ENCODE measurements at regions not wholly inside any gene's neighbourhood (a gene's known extent, or its start where the extent isn't known, plus 50 kb on each side); places are given as distances from the start of the nearest gene placed in this dataset.

DNA sequence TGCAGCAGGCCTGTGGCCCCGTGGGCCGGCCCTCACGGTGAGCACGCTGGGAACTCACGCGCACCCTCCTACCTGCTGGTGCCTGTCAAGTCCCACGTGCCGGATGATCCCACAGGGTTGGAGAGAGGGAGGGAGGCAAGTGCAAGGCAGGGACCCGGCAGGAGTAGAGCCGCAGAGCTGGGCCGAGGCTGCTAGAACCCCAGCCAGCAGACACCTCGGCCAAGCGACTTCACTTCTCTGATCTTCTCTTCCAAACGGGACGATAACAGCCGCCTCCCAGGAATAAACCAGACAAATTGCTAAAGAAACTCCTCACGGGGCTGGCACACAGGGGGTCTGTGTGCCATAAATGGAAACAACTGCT, 1232.8 kb downstream of the TBC1D22A start:
- Histone ChIP-seq H3K27me3 (ENCODE audit: low read length) (no peaks in the 10 kb centered on the region), H3K27ac (ENCODE audit: low read length) (no peak overlapping the region), H4K20me1 (ENCODE audit: insufficient read depth, low read depth, low read length) (no peaks in the 10 kb centered on the region), H3K79me2 (ENCODE audit: low read length) (no peaks in the 10 kb centered on the region), H3K9ac (ENCODE audit: low read length) (no peak overlapping the region), H2AFZ (ENCODE audit: low read length) (no peak overlapping the region), H3K4me1 (ENCODE audit: low read length) (no peaks in the 10 kb centered on the region), H3K4me2 (ENCODE audit: low read depth, low read length, poor library complexity, severe bottlenecking) (no peak overlapping the region), H3K36me3 (ENCODE audit: insufficient read depth, low read length) (no peaks in the 10 kb centered on the region), H3K9me2 (replicated peaks; ENCODE audit: insufficient read depth, low read length) (no peaks in the 10 kb centered on the region), H3K4me3 (ENCODE audit: low read length) (no peak overlapping the region), H3K9me3 (ENCODE audit: low read length) (no peaks in the 10 kb centered on the region)
- no peak for DNase-seq

DNA sequence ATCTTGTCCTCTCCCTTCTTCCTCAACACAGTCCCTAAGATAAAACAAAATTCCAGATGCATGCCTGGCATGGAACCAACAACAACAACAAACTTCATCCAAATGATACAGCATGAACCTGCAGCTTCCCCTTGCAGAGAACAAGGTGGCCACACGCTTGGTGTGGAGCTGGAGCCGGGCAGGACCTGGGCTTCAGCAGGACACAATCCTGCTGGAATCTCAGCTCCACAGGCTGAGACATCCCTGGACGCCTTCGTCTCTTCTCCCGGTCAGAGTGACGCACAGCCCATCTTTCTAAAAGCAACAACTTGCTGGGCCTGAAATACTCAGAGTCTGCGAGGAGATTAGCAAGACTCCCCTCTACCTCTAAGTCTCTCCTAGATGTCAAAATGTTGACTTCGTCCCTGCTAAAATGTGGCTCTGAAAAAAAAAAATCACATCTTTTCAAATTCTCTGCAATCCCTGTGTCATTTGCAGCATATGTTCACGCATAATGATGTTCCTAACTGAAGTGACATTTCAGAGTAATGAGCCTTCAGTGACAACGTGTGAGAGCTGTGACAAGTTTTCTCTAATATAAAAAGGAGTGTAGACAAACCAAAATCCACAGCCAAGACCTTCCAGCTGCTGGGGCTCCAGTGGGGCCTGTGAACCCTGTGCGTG, 1232.3 kb downstream of the TBC1D22A start:
- Histone ChIP-seq H3K9me3 (ENCODE audit: low read length) (no peaks in the 10 kb centered on the region), H3K4me1 (ENCODE audit: low read length) (no peaks in the 10 kb centered on the region), H3K27ac (ENCODE audit: low read length) (no peak overlapping the region), H3K9ac (ENCODE audit: low read length) (no peak overlapping the region), H3K9me2 (replicated peaks; ENCODE audit: insufficient read depth, low read length) (no peaks in the 10 kb centered on the region), H3K4me3 (ENCODE audit: low read length) (no peak overlapping the region), H3K27me3 (ENCODE audit: low read length) (no peaks in the 10 kb centered on the region), H3K79me2 (ENCODE audit: low read length) (no peaks in the 10 kb centered on the region), H3K36me3 (ENCODE audit: insufficient read depth, low read length) (no peaks in the 10 kb centered on the region), H4K20me1 (ENCODE audit: insufficient read depth, low read depth, low read length) (no peaks in the 10 kb centered on the region), H3K4me2 (ENCODE audit: low read depth, low read length, poor library complexity, severe bottlenecking) (no peak overlapping the region), H2AFZ (ENCODE audit: low read length) (no peak overlapping the region)
- DNase-seq, result no peak

DNA sequence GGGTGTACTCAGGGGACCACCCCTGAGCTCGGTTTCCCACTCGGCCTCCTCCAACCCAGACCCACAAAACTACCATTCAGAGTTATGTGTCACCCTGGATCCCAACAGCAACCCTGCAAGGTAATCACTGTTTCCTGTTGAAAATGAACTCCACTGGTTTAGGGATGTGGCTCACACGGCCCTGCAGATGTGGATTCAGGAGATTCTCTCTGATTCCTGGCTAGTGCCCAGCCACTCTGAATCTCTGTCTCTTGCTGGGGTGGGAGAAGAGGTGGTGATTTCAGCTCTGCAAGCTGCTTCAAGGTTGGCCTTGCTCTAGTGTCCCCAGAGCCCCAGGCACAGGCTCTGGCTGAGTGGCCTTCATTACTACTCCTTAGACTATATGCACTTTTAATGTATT, 1231.6 kb downstream of the TBC1D22A start:
- no peaks in the 10 kb centered on the region for H3K9me3 ChIP-seq (ENCODE audit: low read length)
- no peaks in the 10 kb centered on the region for H3K36me3 ChIP-seq (ENCODE audit: insufficient read depth, low read length)
- H3K4me2 ChIP-seq (ENCODE audit: low read depth, low read length, poor library complexity, severe bottlenecking), result no peak overlapping the region
- no peaks in the 10 kb centered on the region for H4K20me1 ChIP-seq (ENCODE audit: insufficient read depth, low read depth, low read length)
- no peak for DNase-seq
- no peaks in the 10 kb centered on the region for H3K9me2 ChIP-seq (replicated peaks; ENCODE audit: insufficient read depth, low read length)
- no peaks in the 10 kb centered on the region for H3K4me1 ChIP-seq (ENCODE audit: low read length)
- H3K27me3 ChIP-seq (ENCODE audit: low read length), result no peaks in the 10 kb centered on the region
- no peak overlapping the region for H3K27ac ChIP-seq (ENCODE audit: low read length)
- no peak overlapping the region for H3K9ac ChIP-seq (ENCODE audit: low read length)
- no peak overlapping the region for H3K4me3 ChIP-seq (ENCODE audit: low read length)
- H2AFZ ChIP-seq (ENCODE audit: low read length), result no peak overlapping the region
- no peaks in the 10 kb centered on the region for H3K79me2 ChIP-seq (ENCODE audit: low read length)

DNA sequence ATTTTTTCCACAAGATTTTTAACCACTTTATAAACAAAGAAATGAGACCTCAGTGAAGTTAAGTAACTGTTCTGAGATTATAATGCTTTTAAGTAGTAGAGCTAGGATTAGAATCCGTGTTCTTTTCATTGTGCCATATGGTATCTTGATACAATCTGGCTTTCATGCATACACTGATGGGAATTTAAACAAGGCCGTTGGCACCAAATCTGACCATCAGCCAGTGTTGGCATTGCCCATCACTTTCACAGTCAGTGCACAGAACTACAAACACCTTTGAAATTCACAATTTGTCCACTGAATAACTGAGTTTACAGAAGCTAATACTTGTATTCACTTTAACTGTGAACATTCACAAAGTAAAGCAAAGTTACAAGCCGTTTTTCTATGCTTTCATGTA, 1228.0 kb downstream of the TBC1D22A start:
- no peaks in the 10 kb centered on the region for H3K4me1 ChIP-seq (ENCODE audit: low read length)
- H3K27ac ChIP-seq (ENCODE audit: low read length), result no peak overlapping the region
- no peaks in the 10 kb centered on the region for H3K36me3 ChIP-seq (ENCODE audit: insufficient read depth, low read length)
- H3K4me2 ChIP-seq (ENCODE audit: low read depth, low read length, poor library complexity, severe bottlenecking), result no peak overlapping the region
- H4K20me1 ChIP-seq (ENCODE audit: insufficient read depth, low read depth, low read length), result no peaks in the 10 kb centered on the region
- DNase-seq, result no peak
- H3K9ac ChIP-seq (ENCODE audit: low read length), result no peak overlapping the region
- no peak overlapping the region for H3K4me3 ChIP-seq (ENCODE audit: low read length)
- no peaks in the 10 kb centered on the region for H3K79me2 ChIP-seq (ENCODE audit: low read length)
- 0 out of 2 replicates have a peak, but pooled peaks cover 4% of the 10 kb centered on the region for H3K9me3 ChIP-seq (ENCODE audit: low read length)
- H3K27me3 ChIP-seq (ENCODE audit: low read length), result no peaks in the 10 kb centered on the region
- H2AFZ ChIP-seq (ENCODE audit: low read length), result no peak overlapping the region
- H3K9me2 ChIP-seq (replicated peaks; ENCODE audit: insufficient read depth, low read length), result no peaks in the 10 kb centered on the region

DNA sequence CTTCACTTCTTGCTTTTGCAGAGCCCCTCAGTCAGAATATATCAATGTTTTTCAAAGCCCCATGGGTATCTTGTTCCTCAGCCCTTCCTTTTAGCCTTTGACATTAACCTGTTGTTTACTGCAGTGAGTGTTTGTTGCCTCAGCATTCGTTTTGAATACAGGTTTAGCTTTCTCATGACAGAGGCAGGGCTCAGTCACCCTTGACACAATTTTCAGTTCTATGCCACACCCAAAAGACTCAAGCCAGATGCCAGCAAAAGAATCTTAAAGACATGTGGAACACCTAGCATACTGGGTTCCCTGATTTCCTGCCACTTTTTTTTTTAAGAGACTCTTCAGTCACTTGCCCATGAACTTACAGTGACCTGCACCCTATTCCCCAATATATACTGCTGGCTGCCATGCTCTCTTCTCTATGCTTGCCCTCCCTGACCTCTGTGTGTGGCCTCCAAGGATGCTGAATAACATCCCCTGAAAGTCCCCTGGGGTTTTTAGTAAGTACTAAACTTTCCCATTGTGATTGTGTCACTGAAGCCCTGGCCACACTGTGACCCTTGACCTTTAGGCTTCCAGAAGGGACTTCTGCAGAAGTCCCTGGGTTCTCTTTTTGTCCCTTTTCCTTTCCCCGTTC, 1225.5 kb downstream of the TBC1D22A start:
- Histone ChIP-seq H3K9me3 (ENCODE audit: low read length) (0 out of 2 replicates have a peak, but pooled peaks cover 4% of the 10 kb centered on the region), H3K79me2 (ENCODE audit: low read length) (no peaks in the 10 kb centered on the region), H3K9me2 (replicated peaks; ENCODE audit: insufficient read depth, low read length) (no peaks in the 10 kb centered on the region), H3K27me3 (ENCODE audit: low read length) (no peaks in the 10 kb centered on the region), H4K20me1 (ENCODE audit: insufficient read depth, low read depth, low read length) (no peaks in the 10 kb centered on the region), H3K9ac (ENCODE audit: low read length) (no peak overlapping the region), H3K36me3 (ENCODE audit: insufficient read depth, low read length) (no peaks in the 10 kb centered on the region), H3K27ac (ENCODE audit: low read length) (no peak overlapping the region), H2AFZ (ENCODE audit: low read length) (no peak overlapping the region), H3K4me2 (ENCODE audit: low read depth, low read length, poor library complexity, severe bottlenecking) (no peak overlapping the region), H3K4me1 (ENCODE audit: low read length) (no peaks in the 10 kb centered on the region), H3K4me3 (ENCODE audit: low read length) (no peak overlapping the region)
- no peak for DNase-seq

DNA sequence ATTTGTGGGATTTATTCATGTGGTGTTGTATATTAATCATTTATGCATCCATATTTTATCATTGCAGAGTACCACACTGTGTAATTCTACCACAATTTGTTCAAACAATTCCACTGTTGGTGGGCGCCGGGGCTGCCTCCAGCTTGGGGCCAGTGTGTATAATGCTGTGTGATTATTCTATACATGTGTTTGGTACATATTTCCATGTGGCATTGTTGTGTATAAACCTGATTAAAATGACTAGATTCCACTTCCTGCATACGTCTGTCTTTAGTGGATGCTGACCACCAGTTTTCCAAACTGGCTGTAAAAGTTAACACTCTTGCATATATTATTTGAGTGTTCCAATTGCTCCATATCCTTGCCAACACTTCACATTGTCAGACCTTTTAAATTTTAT, 1213.8 kb downstream of the TBC1D22A start:
- H3K4me1 ChIP-seq (ENCODE audit: low read length), result no peaks in the 10 kb centered on the region
- no peak overlapping the region for H3K9ac ChIP-seq (ENCODE audit: low read length)
- H2AFZ ChIP-seq (ENCODE audit: low read length), result no peak overlapping the region
- H3K9me2 ChIP-seq (replicated peaks; ENCODE audit: insufficient read depth, low read length), result no peaks in the 10 kb centered on the region
- H4K20me1 ChIP-seq (ENCODE audit: insufficient read depth, low read depth, low read length), result no peaks in the 10 kb centered on the region
- no peak for DNase-seq
- H3K79me2 ChIP-seq (ENCODE audit: low read length), result no peaks in the 10 kb centered on the region
- no peak overlapping the region for H3K4me3 ChIP-seq (ENCODE audit: low read length)
- no peak overlapping the region for H3K4me2 ChIP-seq (ENCODE audit: low read depth, low read length, poor library complexity, severe bottlenecking)
- no peaks in the 10 kb centered on the region for H3K36me3 ChIP-seq (ENCODE audit: insufficient read depth, low read length)
- no peaks in the 10 kb centered on the region for H3K27me3 ChIP-seq (ENCODE audit: low read length)
- H3K27ac ChIP-seq (ENCODE audit: low read length), result no peak overlapping the region
- no peaks in the 10 kb centered on the region for H3K9me3 ChIP-seq (ENCODE audit: low read length)

DNA sequence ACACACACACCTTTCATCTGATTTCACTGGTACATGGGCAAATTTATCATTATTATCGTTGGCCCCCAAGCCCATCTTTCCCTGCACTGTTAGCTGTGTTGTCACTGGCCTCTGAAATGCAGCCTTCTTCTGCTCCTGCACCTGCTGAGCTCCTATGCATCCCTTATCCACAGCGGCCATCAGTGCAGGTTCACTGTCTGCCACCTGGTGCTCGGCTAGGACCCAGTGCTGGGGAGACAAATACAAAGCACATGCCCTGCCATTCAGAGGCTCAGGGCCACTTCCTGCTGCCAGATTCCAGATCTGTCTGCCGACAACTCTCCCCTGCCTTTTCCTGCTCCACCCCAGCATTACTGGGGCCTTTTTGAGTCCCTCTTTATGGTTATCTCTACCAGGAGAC, 1205.4 kb downstream of the TBC1D22A start:
- Histone ChIP-seq H3K9ac (ENCODE audit: low read length) (no peak overlapping the region), H3K4me1 (ENCODE audit: low read length) (no peaks in the 10 kb centered on the region), H3K4me2 (ENCODE audit: low read depth, low read length, poor library complexity, severe bottlenecking) (no peak overlapping the region), H3K9me3 (ENCODE audit: low read length) (no peaks in the 10 kb centered on the region), H3K4me3 (ENCODE audit: low read length) (no peak overlapping the region), H3K36me3 (ENCODE audit: insufficient read depth, low read length) (no peaks in the 10 kb centered on the region), H2AFZ (ENCODE audit: low read length) (no peak overlapping the region), H3K9me2 (replicated peaks; ENCODE audit: insufficient read depth, low read length) (no peaks in the 10 kb centered on the region), H4K20me1 (ENCODE audit: insufficient read depth, low read depth, low read length) (no peaks in the 10 kb centered on the region), H3K27me3 (ENCODE audit: low read length) (no peaks in the 10 kb centered on the region), H3K79me2 (ENCODE audit: low read length) (no peaks in the 10 kb centered on the region), H3K27ac (ENCODE audit: low read length) (no peak overlapping the region)
- DNase-seq, result no peak

DNA sequence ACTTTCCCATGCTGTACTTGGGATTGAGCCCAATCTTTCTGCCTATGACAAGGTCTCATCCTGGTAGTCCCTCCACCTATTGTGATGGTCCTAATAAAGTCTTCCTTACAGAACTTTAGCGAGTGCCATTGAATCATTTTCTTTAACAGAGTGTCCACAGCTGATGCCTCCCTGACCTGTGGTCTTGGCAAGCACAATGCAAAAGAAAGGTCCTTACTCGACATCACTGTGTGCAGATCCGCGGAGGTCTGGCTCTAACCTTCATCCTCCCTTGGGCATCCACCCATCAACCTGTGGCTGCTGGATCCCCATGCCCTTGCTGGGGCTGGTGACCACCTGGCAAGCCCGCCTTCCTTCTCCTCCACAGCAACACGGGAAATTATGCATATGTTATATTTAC, 1203.9 kb downstream of the TBC1D22A start:
- Histone ChIP-seq H4K20me1 (ENCODE audit: insufficient read depth, low read depth, low read length) (no peaks in the 10 kb centered on the region), H3K27me3 (ENCODE audit: low read length) (no peaks in the 10 kb centered on the region), H3K4me3 (ENCODE audit: low read length) (no peak overlapping the region), H3K79me2 (ENCODE audit: low read length) (no peaks in the 10 kb centered on the region), H3K9me2 (replicated peaks; ENCODE audit: insufficient read depth, low read length) (no peaks in the 10 kb centered on the region), H3K9me3 (ENCODE audit: low read length) (no peaks in the 10 kb centered on the region), H3K4me2 (ENCODE audit: low read depth, low read length, poor library complexity, severe bottlenecking) (no peak overlapping the region), H3K27ac (ENCODE audit: low read length) (no peak overlapping the region), H3K9ac (ENCODE audit: low read length) (no peak overlapping the region), H2AFZ (ENCODE audit: low read length) (no peak overlapping the region), H3K4me1 (ENCODE audit: low read length) (no peaks in the 10 kb centered on the region), H3K36me3 (ENCODE audit: insufficient read depth, low read length) (no peaks in the 10 kb centered on the region)
- no peak for DNase-seq

Data from Karpas-422 (cell line).